ENCODE measurements at regions not wholly inside any gene's neighbourhood (a gene's known extent, or its start where the extent isn't known, plus 50 kb on each side); places are given as distances from the start of the nearest gene placed in this dataset.
"Not testable (repeated sequence)": the region's sequence is repeated elsewhere in the genome, so short reads cannot be mapped to it uniquely, and the experiment has no call there.

- DNase-seq; H3K36me3 Mint-ChIP-seq; H3K4me3 Mint-ChIP-seq; POLR2A ChIA-PET; H3K27me3 ChIP-seq (replicated peaks in 1 of 2; ENCODE audit: control insufficient read depth in 2 of 2, extremely low read depth in 1 of 2, insufficient read depth in 2 of 2, low read length in 1 of 2); ATAC-seq (replicated peaks in 1 of 4); H3K9me3 ChIP-seq; CTCF ChIA-PET; H3K27ac Mint-ChIP-seq; H3K4me1 ChIP-seq (ENCODE audit: control insufficient read depth in 1 of 2, extremely low read depth in 1 of 2, insufficient read depth in 2 of 2, low read length in 2 of 2); H3K27ac ChIP-seq (ENCODE audit: low read length); H3K27me3 Mint-ChIP-seq; H3K36me3 ChIP-seq (ENCODE audit: control insufficient read depth in 2 of 2, extremely low read depth in 1 of 2, insufficient read depth in 1 of 2, low read length in 1 of 2); H3K4me1 Mint-ChIP-seq; H3K9me3 Mint-ChIP-seq; H3K4me3 ChIP-seq (ENCODE audit: control insufficient read depth in 1 of 2, extremely low read depth in 1 of 2, low read length in 1 of 2): not testable (repeated sequence)
- 40% methylated on average over 1 of the region's 6 CpGs for WGBS (ENCODE audit: insufficient coverage)
Measured at GRCh38 chr4:188977232-188977631, 838.0 kb downstream of the TRIML1 start.

GRCh38 chr4:188984518-188984917 is 845.3 kb downstream of the TRIML1 start:
- DNase-seq (no peak), ATAC-seq (replicated peaks in 1 of 4) (no peak)
- ChIA-PET CTCF (no interaction called here), POLR2A (no interaction called here)
- Mint-ChIP-seq H3K36me3 (no peaks in the 10 kb centered on the region), H3K9me3 (peaks cover 4 to 16% (median 6%) of the 10 kb centered on the region in 3 donors), H3K4me3 (no peak overlapping the region), H3K27ac (no peak overlapping the region), H3K4me1 (no peaks in the 10 kb centered on the region), H3K27me3 (no peaks in the 10 kb centered on the region)
- Histone ChIP-seq H3K4me3 (ENCODE audit: control insufficient read depth in 1 of 2, extremely low read depth in 1 of 2, low read length in 1 of 2) (no peak overlapping the region), H3K4me1 (ENCODE audit: control insufficient read depth in 1 of 2, extremely low read depth in 1 of 2, insufficient read depth in 2 of 2, low read length in 2 of 2) (no peaks in the 10 kb centered on the region), H3K27ac (ENCODE audit: low read length) (no peak overlapping the region), H3K9me3 (no peaks in the 10 kb centered on the region), H3K36me3 (ENCODE audit: control insufficient read depth in 2 of 2, extremely low read depth in 1 of 2, insufficient read depth in 1 of 2, low read length in 1 of 2) (no peaks in the 10 kb centered on the region), H3K27me3 (replicated peaks in 1 of 2; ENCODE audit: control insufficient read depth in 2 of 2, extremely low read depth in 1 of 2, insufficient read depth in 2 of 2, low read length in 1 of 2) (no peaks in the 10 kb centered on the region)
- whole genome bisulfite sequencing (ENCODE audit: insufficient coverage): no CpG with 5 or more reads among the region's 1 CpG

GRCh38 chr4:188986271-188986689 is 847.0 kb downstream of the TRIML1 start:
- CTCF ChIA-PET: no interaction called here
- Histone ChIP-seq H3K27ac (ENCODE audit: low read length) (no peak overlapping the region), H3K27me3 (replicated peaks in 1 of 2; ENCODE audit: control insufficient read depth in 2 of 2, extremely low read depth in 1 of 2, insufficient read depth in 2 of 2, low read length in 1 of 2) (no peaks in the 10 kb centered on the region)

GRCh38 chr4:188987011-188987410 is 847.8 kb downstream of the TRIML1 start:
- Histone ChIP-seq H3K27ac (ENCODE audit: low read length) (no peak overlapping the region), H3K36me3 (ENCODE audit: control insufficient read depth in 2 of 2, extremely low read depth in 1 of 2, insufficient read depth in 1 of 2, low read length in 1 of 2) (no peaks in the 10 kb centered on the region), H3K4me1 (ENCODE audit: control insufficient read depth in 1 of 2, extremely low read depth in 1 of 2, insufficient read depth in 2 of 2, low read length in 2 of 2) (no peaks in the 10 kb centered on the region), H3K27me3 (replicated peaks in 1 of 2; ENCODE audit: control insufficient read depth in 2 of 2, extremely low read depth in 1 of 2, insufficient read depth in 2 of 2, low read length in 1 of 2) (no peaks in the 10 kb centered on the region), H3K9me3 (no peaks in the 10 kb centered on the region), H3K4me3 (ENCODE audit: control insufficient read depth in 1 of 2, extremely low read depth in 1 of 2, low read length in 1 of 2) (no peak overlapping the region)
- ChIA-PET POLR2A (no interaction called here), CTCF (interaction anchor here in 1 of 2 donors (0.7 kb wide), 1 partner anchor 1428 kb away, joined by 3 read pairs; no protein-coding TSS in a partner anchor)
- Mint-ChIP-seq H3K27me3 (no peaks in the 10 kb centered on the region), H3K9me3 (peaks cover 0 to 16% (median 6%) of the 10 kb centered on the region in 3 donors), H3K4me1 (no peaks in the 10 kb centered on the region), H3K4me3 (no peak overlapping the region), H3K27ac (no peak overlapping the region), H3K36me3 (no peaks in the 10 kb centered on the region)
- ATAC-seq (replicated peaks in 1 of 4): no peak
- WGBS (ENCODE audit: insufficient coverage): 100% methylated on average over 1 of the region's 1 CpG
- no peak for DNase-seq

More at GRCh38 chr4:188986271-188986689, 847.0 kb downstream of the TRIML1 start:
- Mint-ChIP-seq H3K27ac (no peak overlapping the region), H3K27me3 (no peaks in the 10 kb centered on the region), H3K4me3 (no peak overlapping the region), H3K9me3 (peaks cover 0 to 16% (median 6%) of the 10 kb centered on the region in 3 donors), H3K4me1 (no peaks in the 10 kb centered on the region), H3K36me3 (no peaks in the 10 kb centered on the region)
- WGBS (ENCODE audit: insufficient coverage): no CpG with 5 or more reads among the region's 2 CpGs
- no peaks in the 10 kb centered on the region for H3K9me3 ChIP-seq
- H3K4me3 ChIP-seq (ENCODE audit: control insufficient read depth in 1 of 2, extremely low read depth in 1 of 2, low read length in 1 of 2): no peak overlapping the region
- no peaks in the 10 kb centered on the region for H3K36me3 ChIP-seq (ENCODE audit: control insufficient read depth in 2 of 2, extremely low read depth in 1 of 2, insufficient read depth in 1 of 2, low read length in 1 of 2)
- POLR2A ChIA-PET: no interaction called here
- DNase-seq (no peak), ATAC-seq (replicated peaks in 1 of 4) (no peak)
- no peaks in the 10 kb centered on the region for H3K4me1 ChIP-seq (ENCODE audit: control insufficient read depth in 1 of 2, extremely low read depth in 1 of 2, insufficient read depth in 2 of 2, low read length in 2 of 2)

- no peak for ATAC-seq (replicated peaks in 1 of 4)
- H3K9me3 Mint-ChIP-seq: peaks cover 3 to 16% (median 3%) of the 10 kb centered on the region in 3 donors
- WGBS (ENCODE audit: insufficient coverage): 80% methylated on average over 1 of the region's 8 CpGs
- H3K27me3 Mint-ChIP-seq: no peaks in the 10 kb centered on the region
- Histone ChIP-seq H3K27ac (ENCODE audit: low read length) (no peak overlapping the region), H3K36me3 (ENCODE audit: control insufficient read depth in 2 of 2, extremely low read depth in 1 of 2, insufficient read depth in 1 of 2, low read length in 1 of 2) (no peaks in the 10 kb centered on the region), H3K4me3 (ENCODE audit: control insufficient read depth in 1 of 2, extremely low read depth in 1 of 2, low read length in 1 of 2) (no peak overlapping the region), H3K4me1 (ENCODE audit: control insufficient read depth in 1 of 2, extremely low read depth in 1 of 2, insufficient read depth in 2 of 2, low read length in 2 of 2) (no peaks in the 10 kb centered on the region), H3K9me3 (no peaks in the 10 kb centered on the region), H3K27me3 (replicated peaks in 1 of 2; ENCODE audit: control insufficient read depth in 2 of 2, extremely low read depth in 1 of 2, insufficient read depth in 2 of 2, low read length in 1 of 2) (no peaks in the 10 kb centered on the region)
- DNase-seq: no peak
- no peaks in the 10 kb centered on the region for H3K36me3 Mint-ChIP-seq
- H3K4me1 Mint-ChIP-seq: no peaks in the 10 kb centered on the region
- CTCF ChIA-PET: no interaction called here
- POLR2A ChIA-PET: no interaction called here
- H3K4me3 Mint-ChIP-seq: no peak overlapping the region
- H3K27ac Mint-ChIP-seq: no peak overlapping the region
Measured at GRCh38 chr4:188988131-188988530, 848.9 kb downstream of the TRIML1 start.

- no peak overlapping the region for H3K4me3 ChIP-seq (ENCODE audit: control insufficient read depth in 1 of 2, extremely low read depth in 1 of 2, low read length in 1 of 2)
- 58% methylated on average over 3 of the region's 3 CpGs for WGBS (ENCODE audit: insufficient coverage)
- H3K36me3 Mint-ChIP-seq: no peaks in the 10 kb centered on the region
- no peak overlapping the region for H3K27ac Mint-ChIP-seq
- no peak for DNase-seq
- POLR2A ChIA-PET: no interaction called here
- ATAC-seq (replicated peaks in 1 of 4): no peak
- CTCF ChIA-PET: no interaction called here
- H3K4me1 Mint-ChIP-seq: no peaks in the 10 kb centered on the region
- no peak overlapping the region for H3K27ac ChIP-seq (ENCODE audit: low read length)
- H3K9me3 Mint-ChIP-seq: peaks cover 1 to 13% (median 6%) of the 10 kb centered on the region in 3 donors
- no peaks in the 10 kb centered on the region for H3K9me3 ChIP-seq
- H3K27me3 ChIP-seq (replicated peaks in 1 of 2; ENCODE audit: control insufficient read depth in 2 of 2, extremely low read depth in 1 of 2, insufficient read depth in 2 of 2, low read length in 1 of 2): no peaks in the 10 kb centered on the region
- no peaks in the 10 kb centered on the region for H3K4me1 ChIP-seq (ENCODE audit: control insufficient read depth in 1 of 2, extremely low read depth in 1 of 2, insufficient read depth in 2 of 2, low read length in 2 of 2)
- no peaks in the 10 kb centered on the region for H3K27me3 Mint-ChIP-seq
- no peak overlapping the region for H3K4me3 Mint-ChIP-seq
- no peaks in the 10 kb centered on the region for H3K36me3 ChIP-seq (ENCODE audit: control insufficient read depth in 2 of 2, extremely low read depth in 1 of 2, insufficient read depth in 1 of 2, low read length in 1 of 2)
Measured at GRCh38 chr4:188989371-188989770, 850.1 kb downstream of the TRIML1 start.

- CTCF ChIA-PET: no interaction called here
- H3K27ac ChIP-seq (ENCODE audit: low read length): no peak overlapping the region
- DNase-seq: no peak
- no peak overlapping the region for H3K27ac Mint-ChIP-seq
- peaks cover 8 to 19% (median 19%) of the 10 kb centered on the region in 3 donors for H3K9me3 Mint-ChIP-seq
- no peaks in the 10 kb centered on the region for H3K9me3 ChIP-seq
- WGBS (ENCODE audit: insufficient coverage): 83% methylated on average over 1 of the region's 1 CpG
- POLR2A ChIA-PET: no interaction called here
- no peaks in the 10 kb centered on the region for H3K27me3 Mint-ChIP-seq
- H3K36me3 ChIP-seq (ENCODE audit: control insufficient read depth in 2 of 2, extremely low read depth in 1 of 2, insufficient read depth in 1 of 2, low read length in 1 of 2): no peaks in the 10 kb centered on the region
- H3K4me1 ChIP-seq (ENCODE audit: control insufficient read depth in 1 of 2, extremely low read depth in 1 of 2, insufficient read depth in 2 of 2, low read length in 2 of 2): no peaks in the 10 kb centered on the region
- no peaks in the 10 kb centered on the region for H3K4me1 Mint-ChIP-seq
- ATAC-seq (replicated peaks in 1 of 4): no peak
- no peaks in the 10 kb centered on the region for H3K36me3 Mint-ChIP-seq
- H3K4me3 ChIP-seq (ENCODE audit: control insufficient read depth in 1 of 2, extremely low read depth in 1 of 2, low read length in 1 of 2): no peak overlapping the region
- no peaks in the 10 kb centered on the region for H3K27me3 ChIP-seq (replicated peaks in 1 of 2; ENCODE audit: control insufficient read depth in 2 of 2, extremely low read depth in 1 of 2, insufficient read depth in 2 of 2, low read length in 1 of 2)
- H3K4me3 Mint-ChIP-seq: no peak overlapping the region
Measured at GRCh38 chr4:188992706-188993105, 853.5 kb downstream of the TRIML1 start.

All from T-cell (primary cell).